ENCODE measurements at regions not wholly inside any gene's neighbourhood (a gene's known extent, or its start where the extent isn't known, plus 50 kb on each side); places are given as distances from the start of the nearest gene placed in this dataset.
"Not testable (repeated sequence)": the region's sequence is repeated elsewhere in the genome, so short reads cannot be mapped to it uniquely, and the experiment has no call there.

- not testable (repeated sequence) for DNase-seq (ENCODE audit: low read depth)
Measured at GRCh38 chr3:30327976-30328375, 278.4 kb upstream of the TGFBR2 start.

- DNase-seq (ENCODE audit: low read depth) = not testable (repeated sequence)
Measured at GRCh38 chr3:30328935-30329334, 277.5 kb upstream of the TGFBR2 start.

- DNase-seq (ENCODE audit: low read depth) = no peak
Measured at GRCh38 chr3:30331519-30331918, 274.9 kb upstream of the TGFBR2 start.

GRCh38 chr3:30332196-30333021, 274.0 kb upstream of the TGFBR2 start:
- no peak for DNase-seq (ENCODE audit: low read depth)

- no peak for DNase-seq (ENCODE audit: low read depth)
Measured at GRCh38 chr3:30333143-30333542, 273.3 kb upstream of the TGFBR2 start.

GRCh38 chr3:30333903-30334302, 272.5 kb upstream of the TGFBR2 start:
- DNase-seq (ENCODE audit: low read depth) = no peak

- DNase-seq (ENCODE audit: low read depth) = no peak
Measured at GRCh38 chr3:30340500-30340899, 265.9 kb upstream of the TGFBR2 start.

- DNase-seq (ENCODE audit: low read depth) = no peak
Measured at GRCh38 chr3:30341079-30341478, 265.3 kb upstream of the TGFBR2 start.

- DNase-seq (ENCODE audit: low read depth) = no peak
Measured at GRCh38 chr3:30341851-30342250, 264.6 kb upstream of the TGFBR2 start.

- DNase-seq (ENCODE audit: low read depth) = peak; percentile 95
Measured at GRCh38 chr3:30342318-30343060, 263.9 kb upstream of the TGFBR2 start.

- no peak for DNase-seq (ENCODE audit: low read depth)
Measured at GRCh38 chr3:30343067-30343831, 263.2 kb upstream of the TGFBR2 start.

GRCh38 chr3:30343861-30344260, 262.5 kb upstream of the TGFBR2 start:
- no peak for DNase-seq (ENCODE audit: low read depth)

- DNase-seq (ENCODE audit: low read depth) = no peak
Measured at GRCh38 chr3:30344288-30344687, 262.1 kb upstream of the TGFBR2 start.

- DNase-seq (ENCODE audit: low read depth) = no peak
Measured at GRCh38 chr3:30346933-30347320, 259.5 kb upstream of the TGFBR2 start.

- DNase-seq (ENCODE audit: low read depth) = peak; percentile 98
Measured at GRCh38 chr3:30347679-30348216, 258.7 kb upstream of the TGFBR2 start.

- DNase-seq (ENCODE audit: low read depth) = no peak
Measured at GRCh38 chr3:30349507-30349906, 256.9 kb upstream of the TGFBR2 start.

GRCh38 chr3:30350011-30350410, 256.4 kb upstream of the TGFBR2 start:
- DNase-seq (ENCODE audit: low read depth) = no peak

- DNase-seq (ENCODE audit: low read depth) = no peak
Measured at GRCh38 chr3:30350901-30351300, 255.5 kb upstream of the TGFBR2 start.

- no peak for DNase-seq (ENCODE audit: low read depth)
Measured at GRCh38 chr3:30352410-30353318, 253.7 kb upstream of the TGFBR2 start.

- peak; percentile 71 for DNase-seq (ENCODE audit: low read depth)
Measured at GRCh38 chr3:30353711-30354467, 252.5 kb upstream of the TGFBR2 start.
